NCI-H1694 treated with DMSO at 0.1 percent for 48 hours (cell line): ENCODE measurements at regions not wholly inside any gene's neighbourhood (a gene's known extent, or its start where the extent isn't known, plus 50 kb on each side); places are given as distances from the start of the nearest gene placed in this dataset.
"Not testable (repeated sequence)": the region's sequence is repeated elsewhere in the genome, so short reads cannot be mapped to it uniquely, and the experiment has no call there.

Experiments
- DNase-seq: peaks from one replicate; lab custom pipeline; 2025; lab: John Stamatoyannopoulos, UW

GRCh38 chr3:168976969-168977368, 686.5 kb downstream of the MECOM start:
- DNase-seq, result no peak

- no peak for DNase-seq
Observed at GRCh38 chr3:168975576-168975975, 687.9 kb downstream of the MECOM start.

DNA sequence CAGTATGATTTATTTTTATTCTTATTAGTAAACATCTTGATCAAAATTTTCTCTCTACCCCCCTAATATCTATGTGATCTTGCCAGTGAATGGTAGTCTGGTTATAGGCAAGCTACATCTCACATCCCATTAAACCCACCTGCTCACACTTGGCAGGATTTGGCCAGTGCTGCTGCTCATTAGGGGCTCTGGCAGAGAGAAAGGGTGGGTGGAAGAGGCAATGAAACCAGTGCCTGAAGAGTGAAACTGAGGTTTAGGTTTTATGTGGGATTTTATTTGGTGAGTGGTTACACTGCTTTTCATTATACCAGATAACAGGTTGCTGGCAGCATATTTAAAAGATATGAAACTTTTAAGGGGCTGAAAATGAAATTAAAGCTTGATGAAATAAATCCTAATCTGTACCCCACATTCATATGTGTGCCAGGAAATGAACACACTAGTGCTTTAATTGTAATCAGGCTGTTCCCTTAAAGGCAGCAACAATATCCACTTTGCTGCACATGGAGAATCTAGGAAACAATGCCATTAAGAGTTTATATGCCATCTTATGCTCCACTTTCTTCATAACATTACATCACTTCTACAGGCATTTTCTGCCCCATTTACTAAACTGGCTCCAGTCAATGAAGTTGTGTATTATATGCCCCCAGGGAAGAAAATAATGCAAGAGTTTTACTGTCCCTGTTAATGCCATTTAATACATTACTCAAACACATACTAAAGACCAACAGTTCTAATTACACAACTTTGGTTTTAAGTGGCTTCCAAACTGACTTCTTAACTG, 688.7 kb downstream of the MECOM start:
- DNase-seq, result no peak

DNA sequence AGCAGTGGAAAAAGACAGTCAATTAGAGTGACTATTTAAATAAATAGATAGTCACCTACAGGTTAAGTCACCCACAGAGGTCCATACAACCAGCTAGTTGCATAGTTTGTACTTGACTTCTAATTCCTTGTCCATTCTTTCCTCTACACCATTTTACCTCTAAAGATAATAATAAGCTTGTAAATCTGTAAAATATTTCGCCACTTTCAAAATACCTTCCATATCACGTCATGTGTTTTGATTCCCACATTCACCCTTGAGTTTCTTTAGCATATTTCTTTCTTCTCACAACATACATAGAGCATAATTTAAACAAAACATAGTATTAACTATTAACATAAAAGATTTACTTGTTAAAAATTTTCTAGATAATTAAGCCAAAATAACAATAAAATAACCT, 689.6 kb downstream of the MECOM start:
- DNase-seq, result no peak

DNA sequence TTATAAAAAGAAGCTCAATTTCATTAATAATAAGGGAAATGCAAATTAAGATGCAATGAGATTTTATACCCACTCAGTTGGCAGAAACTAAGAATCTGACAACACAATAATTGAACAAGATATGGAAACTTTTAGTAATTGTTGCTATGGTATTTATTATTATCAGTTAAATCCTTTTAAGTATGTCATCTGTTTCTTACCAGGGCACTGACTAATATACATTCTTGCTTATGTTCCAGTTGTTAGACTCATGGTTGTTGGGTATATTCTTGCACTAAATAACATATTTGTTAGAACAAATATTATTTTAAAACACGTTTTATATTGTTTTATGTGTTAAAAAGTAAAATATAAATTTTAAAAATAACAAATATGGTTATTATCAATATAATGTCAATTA, 690.3 kb downstream of the MECOM start:
- no peak for DNase-seq

- no peak for DNase-seq
Observed at GRCh38 chr3:168968609-168969008, 694.9 kb downstream of the MECOM start.

GRCh38 chr3:168964736-168965135, 698.8 kb downstream of the MECOM start:
- no peak for DNase-seq

DNA sequence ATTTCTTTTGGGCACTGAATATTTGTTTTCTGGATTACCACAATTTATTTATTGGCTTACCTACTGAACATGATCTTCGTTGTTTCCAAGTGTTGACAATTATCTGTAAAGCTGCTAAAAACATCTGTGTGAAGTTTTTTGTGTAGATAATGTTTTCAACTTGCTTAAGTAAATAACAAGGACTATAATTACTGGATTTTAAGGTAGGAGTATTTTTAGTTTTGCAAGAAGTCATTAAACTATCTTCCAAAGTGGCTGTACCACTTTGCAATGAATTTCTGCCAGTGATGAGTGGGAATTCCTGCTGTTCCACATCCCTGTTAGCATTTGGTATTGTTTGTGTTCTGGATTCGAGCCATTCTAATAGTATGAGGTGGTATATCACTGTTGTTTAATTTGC, 702.2 kb downstream of the MECOM start:
- DNase-seq, result no peak

DNA sequence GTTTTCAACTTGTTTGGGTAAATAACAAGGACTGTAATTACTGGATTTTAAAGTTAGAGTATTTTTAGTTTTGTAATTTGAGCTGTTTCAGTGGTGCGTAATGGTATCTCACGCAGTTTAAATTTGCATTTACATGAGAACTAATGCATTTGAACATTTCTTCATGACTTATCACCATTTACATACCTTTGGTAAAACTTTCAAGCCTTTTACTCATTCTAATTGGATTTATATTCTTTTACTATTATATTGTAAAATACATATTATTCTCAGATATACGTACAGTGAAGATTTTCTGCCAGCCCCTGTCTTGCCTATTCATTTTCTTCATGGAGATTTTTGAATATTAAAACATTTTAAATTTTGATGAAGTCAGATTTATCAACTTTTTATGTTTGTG, 703.8 kb downstream of the MECOM start:
- DNase-seq, result no peak

- no peak for DNase-seq
Observed at GRCh38 chr3:168958466-168958865, 705.0 kb downstream of the MECOM start.

- DNase-seq, result no peak
Observed at GRCh38 chr3:168956076-168956475, 707.4 kb downstream of the MECOM start.

- DNase-seq, result no peak
Observed at GRCh38 chr3:168952551-168952950, 711.0 kb downstream of the MECOM start.

DNA sequence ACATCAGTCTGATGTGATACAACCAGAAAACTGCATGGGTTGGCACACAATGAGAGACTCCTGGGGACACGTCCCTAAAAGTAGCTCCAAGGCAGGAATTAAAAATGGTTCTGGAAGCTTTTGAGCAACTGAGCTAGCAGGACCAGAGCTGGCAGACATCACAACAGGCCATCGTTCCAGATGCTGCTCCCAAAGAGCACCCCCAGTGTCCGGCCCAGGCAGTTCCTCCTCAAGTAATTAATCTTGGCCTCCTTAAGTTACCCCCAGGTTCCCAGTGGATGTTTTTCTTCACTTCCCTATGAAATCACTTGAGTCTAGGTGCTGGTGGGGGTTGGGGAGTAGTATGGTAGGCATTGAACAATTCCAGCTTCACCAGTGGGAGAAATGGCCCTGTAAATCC, 711.6 kb downstream of the MECOM start:
- no peak for DNase-seq

- DNase-seq, result no peak
Observed at GRCh38 chr3:168951368-168951767, 712.1 kb downstream of the MECOM start.

- no peak for DNase-seq
Observed at GRCh38 chr3:168950622-168951021, 712.9 kb downstream of the MECOM start.

DNA sequence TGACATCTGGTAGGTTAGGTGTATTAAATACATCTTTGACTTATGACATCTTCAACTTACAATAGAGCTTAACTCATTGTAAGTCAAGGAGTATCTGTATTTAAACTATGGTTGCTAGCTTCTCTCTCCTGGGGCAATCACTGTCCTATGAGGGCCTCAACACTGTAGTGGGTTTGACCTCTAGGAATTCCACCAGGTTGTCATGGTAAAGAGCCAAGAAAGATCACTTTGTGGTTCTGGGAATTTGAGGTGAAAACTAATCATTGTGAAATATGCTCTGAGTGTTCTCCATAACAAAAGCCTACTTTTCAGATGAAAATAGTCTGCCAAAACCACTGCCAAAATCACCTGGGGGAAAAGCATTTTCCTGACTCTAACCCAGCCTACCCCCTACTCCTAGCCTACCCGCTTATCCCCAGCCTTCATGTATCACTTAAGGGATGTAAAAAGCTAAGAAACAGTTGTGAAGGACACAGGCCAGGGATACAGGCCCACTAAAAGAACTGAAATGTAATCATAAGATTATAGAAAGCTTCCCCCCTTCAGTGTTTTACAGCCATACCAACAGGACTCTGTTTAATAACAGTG, 723.8 kb downstream of the MECOM start:
- DNase-seq, result no peak

DNA sequence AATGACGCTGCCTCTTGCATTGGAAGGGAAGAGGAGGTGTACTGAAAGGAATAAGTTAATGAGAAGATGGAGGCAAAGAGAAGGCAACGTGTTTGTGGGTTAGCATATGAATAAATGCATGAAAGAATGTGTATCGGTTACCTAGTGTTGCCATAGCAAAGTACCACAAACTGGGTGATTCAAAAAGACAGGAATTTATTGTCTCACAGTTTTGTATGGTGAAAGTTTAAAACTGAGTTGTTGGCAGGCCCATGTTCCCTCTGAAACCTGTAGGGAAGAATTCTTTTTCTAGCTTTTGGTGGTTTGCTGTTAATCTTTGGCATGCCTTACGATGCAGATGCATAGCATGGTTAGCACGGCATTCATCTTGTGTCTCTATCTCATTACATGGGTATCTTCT, 729.9 kb downstream of the MECOM start:
- DNase-seq, result no peak

GRCh38 chr3:168929997-168930396, 733.5 kb downstream of the MECOM start:
- DNase-seq, result not testable (repeated sequence)

DNA sequence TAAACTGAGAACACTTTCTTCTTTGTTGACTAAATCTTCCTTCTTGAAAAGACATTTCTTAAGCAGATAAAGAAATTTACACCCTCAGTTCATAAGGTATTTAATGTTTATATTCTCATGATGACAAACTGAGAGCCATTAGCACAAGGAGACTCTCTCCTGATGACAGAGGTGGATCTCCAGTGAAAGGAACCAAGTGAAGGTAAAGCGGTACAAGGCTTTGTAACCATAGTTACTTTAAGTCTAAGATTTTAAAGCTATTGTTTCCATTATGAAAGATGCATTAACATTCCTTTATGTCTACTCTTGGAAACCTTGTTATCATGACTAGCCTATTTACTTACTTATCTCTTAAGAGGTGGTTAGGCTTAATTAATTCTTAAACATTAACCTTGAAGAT, 737.1 kb downstream of the MECOM start:
- DNase-seq, result no peak

GRCh38 chr3:168925568-168925967, 737.9 kb downstream of the MECOM start:
- no peak for DNase-seq

DNA sequence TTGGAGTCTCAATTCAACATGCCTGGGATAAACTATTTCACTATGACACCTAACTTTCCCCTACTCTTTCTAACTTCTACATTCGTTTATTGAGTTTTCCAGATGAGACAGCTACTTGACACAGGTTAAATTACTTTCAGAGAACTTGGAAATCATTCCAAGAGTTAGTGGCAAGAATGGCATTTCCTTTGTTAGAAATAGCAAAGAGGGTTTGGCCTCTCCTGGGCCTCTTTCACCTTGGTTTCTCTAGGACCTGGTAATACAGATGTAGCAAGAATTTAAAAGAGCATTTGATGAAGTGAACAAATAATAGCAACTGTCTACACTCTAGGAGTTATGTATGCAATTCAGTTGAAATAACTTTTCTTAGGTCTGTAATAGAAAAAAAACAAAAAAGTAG, 748.9 kb downstream of the MECOM start:
- DNase-seq, result no peak

- no peak for DNase-seq
Observed at GRCh38 chr3:168909260-168909659, 754.3 kb downstream of the MECOM start.

DNA sequence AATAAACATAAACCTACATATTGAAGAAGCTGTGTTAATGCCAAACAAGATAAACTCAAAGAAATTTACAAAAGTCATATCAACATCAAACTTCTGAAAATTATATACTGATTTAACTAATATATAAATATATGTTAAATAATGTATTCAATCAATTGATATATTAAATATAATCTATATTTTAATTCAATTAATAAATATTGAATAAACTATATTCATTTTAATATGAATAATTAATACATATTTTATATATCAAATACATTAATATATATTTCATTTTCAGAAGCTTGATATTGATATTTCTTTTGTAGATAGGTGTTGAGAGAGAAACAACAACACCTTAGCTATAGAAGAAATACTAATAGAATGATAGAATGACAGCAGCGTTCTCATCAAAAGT, 768.1 kb downstream of the MECOM start:
- DNase-seq, result no peak

DNA sequence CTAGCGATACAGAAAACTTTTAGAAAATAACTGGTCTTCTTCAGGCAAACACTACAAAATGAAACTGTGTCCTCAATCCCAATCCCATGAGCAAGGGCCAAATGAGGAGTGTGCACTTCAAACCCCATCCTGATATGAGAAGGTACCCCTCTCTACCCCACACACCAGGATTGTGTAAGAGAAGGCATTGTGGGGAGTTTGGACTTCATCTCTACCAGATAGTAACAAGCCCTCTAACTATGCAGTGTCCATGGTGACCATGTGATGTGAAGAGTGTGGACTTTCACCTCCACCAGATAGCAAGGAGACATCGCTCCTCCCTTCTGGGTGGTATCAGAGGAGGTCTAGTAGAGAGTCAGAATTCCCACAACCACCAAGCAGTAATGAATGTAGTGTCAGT, 769.3 kb downstream of the MECOM start:
- no peak for DNase-seq
